ENCODE measurements at regions not wholly inside any gene's neighbourhood (a gene's known extent, or its start where the extent isn't known, plus 50 kb on each side); places are given as distances from the start of the nearest gene placed in this dataset.
A peak's percentile ranks its signal among the peaks of the same experiment; 100 is the strongest.

- Histone ChIP-seq H3K4ac (replicated peaks; ENCODE audit: insufficient read length, low read depth, low read length) (no peak overlapping the region), H3K4me2 (ENCODE audit: insufficient read depth in 1 of 2, low read depth in 2 of 2, low read length in 2 of 2) (no peak overlapping the region), H4K5ac (ENCODE audit: insufficient read length, low read depth, low read length) (no peak overlapping the region), H3K36me3 (ENCODE audit: control insufficient read depth in 2 of 4, insufficient read depth in 4 of 4, low read length in 3 of 4) (no peaks in the 10 kb centered on the region; a peak in 1 of 8 replicates), H4K91ac (replicated peaks; ENCODE audit: insufficient read length, low read length) (no peak overlapping the region), H2BK12ac (ENCODE audit: low read depth, low read length) (no peak overlapping the region), H3K18ac (ENCODE audit: extremely low read depth, low read length) (no peak overlapping the region), H3K9ac (replicated peaks in 1 of 4; ENCODE audit: extremely low read depth in 1 of 4, low read depth in 3 of 4, low read length in 3 of 4) (no peak overlapping the region), H3K23me2 (ENCODE audit: low read depth, low read length) (no peaks in the 10 kb centered on the region), H2AFZ (ENCODE audit: low read length) (peak overlapping the region; percentile 59; the same call in 1 of the 2 replicates), H3K4me3 (ENCODE audit: extremely low read depth in 1 of 4, insufficient read depth in 2 of 4, low read depth in 3 of 4, low read length in 4 of 4) (no peak overlapping the region), H2AK5ac (ENCODE audit: low read depth, low read length) (no peak overlapping the region), H3K4me1 (replicated peaks in 1 of 4; ENCODE audit: control insufficient read depth in 3 of 4, insufficient read depth in 4 of 4, low read length in 3 of 4) (no peaks in the 10 kb centered on the region), H2BK15ac (ENCODE audit: low read length) (no peak overlapping the region), H2BK20ac (ENCODE audit: low read length) (no peak overlapping the region), H2BK5ac (ENCODE audit: low read depth, low read length) (no peak overlapping the region), H4K8ac (ENCODE audit: extremely low read depth, insufficient read depth, low read length) (no peak overlapping the region), H3K9me3 (ENCODE audit: insufficient read depth in 2 of 2, low read depth in 1 of 2, low read length in 1 of 2) (no peaks in the 10 kb centered on the region), H3K56ac (replicated peaks; ENCODE audit: insufficient read length, low read depth, low read length) (no peak overlapping the region), H3K79me2 (ENCODE audit: control insufficient read depth in 1 of 2, insufficient read depth in 2 of 2, low read length in 2 of 2) (no peaks in the 10 kb centered on the region), H3K27me3 (replicated peaks in 1 of 4; ENCODE audit: control insufficient read depth in 3 of 4, extremely low read depth in 1 of 4, insufficient read depth in 3 of 4, low read length in 3 of 4) (no peaks in the 10 kb centered on the region), H3K27ac (ENCODE audit: low read depth, low read length) (no peak overlapping the region), H3K14ac (ENCODE audit: insufficient read length) (no peak overlapping the region), H4K20me1 (replicated peaks in 1 of 2; ENCODE audit: control insufficient read depth in 1 of 2, insufficient read depth in 2 of 2, low read length in 2 of 2) (no peaks in the 10 kb centered on the region), H2BK120ac (replicated peaks; ENCODE audit: low read depth, low read length) (no peak overlapping the region), H3K79me1 (ENCODE audit: low read depth, low read length) (no peaks in the 10 kb centered on the region), H3K23ac (ENCODE audit: insufficient read length) (no peak overlapping the region)
- ChIA-PET CTCF (ENCODE audit: partially characterized antibody) (no interaction called here), POLR2A (ENCODE audit: partially characterized antibody) (no interaction called here)
- FAIRE-seq (no peak), DNase-seq (ENCODE audit: low read depth in 1 of 2, low spot score in 2 of 2) (no peak)
- WGBS, 2 experiments (ENCODE audit: extremely low coverage in 1 of 2, insufficient coverage in 1 of 2, insufficient read length in 1 of 2, insufficient replicate concordance in 2 of 2, low coverage in 1 of 2, low lambda C conversion rate in 2 of 2, missing lambda C conversion rate in 1 of 2): 66% methylated on average over 2 of the region's 2 CpGs; no CpG with 5 or more reads in 1 of the 2 experiments
- no peak for TF ChIP-seq ASH2L (IDR thresholded peaks at IDR 0.05; ENCODE audit: low read length)
- TF ChIP-seq KDM1A (IDR thresholded peaks at IDR 0.05; ENCODE audit: borderline replicate concordance, low read length): no peak
These were observed 1872.6 kb downstream of the ARAP2 start for GRCh38 chr4:34371676-34372075.
